GM21723 (cell line): ENCODE measurements at regions not wholly inside any gene's neighbourhood (a gene's known extent, or its start where the extent isn't known, plus 50 kb on each side); places are given as distances from the start of the nearest gene placed in this dataset.
"Not testable (repeated sequence)": the region's sequence is repeated elsewhere in the genome, so short reads cannot be mapped to it uniquely, and the experiment has no call there.

Source experiments
- ATAC-seq: cut with Tn5 transposase; IDR thresholded peaks from one replicate; pipeline ENCODE4 v1.9.1; 2021; ENCODE audit warnings: mild to moderate bottlenecking, moderate library complexity; ENCODE audit not compliant: unreplicated experiment

DNA sequence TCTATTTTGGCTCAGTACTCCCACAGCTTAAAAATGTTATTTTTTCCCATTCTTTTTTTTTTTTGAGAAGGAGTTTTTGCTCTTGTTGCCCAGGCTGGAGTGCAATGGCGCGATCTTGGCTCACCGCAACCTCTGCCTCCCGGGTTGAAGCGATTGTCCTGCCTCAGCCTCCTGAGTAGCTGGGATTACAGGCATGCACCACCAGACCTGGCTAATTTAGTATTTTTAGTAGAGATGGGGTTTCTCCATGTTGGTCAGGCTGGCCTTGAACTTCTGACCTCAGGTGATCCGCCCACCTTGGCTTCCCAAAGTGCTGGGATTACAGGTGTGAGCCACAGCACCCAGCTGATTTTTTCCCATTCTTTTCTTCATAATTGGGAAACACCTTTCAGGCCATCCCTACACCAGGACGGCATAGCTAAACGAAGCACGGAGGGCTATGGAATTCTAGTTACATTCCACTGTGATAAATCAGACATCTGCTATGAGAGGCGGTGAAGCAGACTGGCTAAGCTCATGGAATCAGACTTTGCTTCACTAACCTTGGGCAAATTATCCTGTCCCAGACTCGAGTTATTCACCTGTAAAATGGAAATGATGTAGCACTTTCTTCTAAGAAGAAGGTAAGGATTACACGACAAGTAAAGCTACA lies 68.7 kb upstream of the ZFAND5 start:
- not testable (repeated sequence) for ATAC-seq

DNA sequence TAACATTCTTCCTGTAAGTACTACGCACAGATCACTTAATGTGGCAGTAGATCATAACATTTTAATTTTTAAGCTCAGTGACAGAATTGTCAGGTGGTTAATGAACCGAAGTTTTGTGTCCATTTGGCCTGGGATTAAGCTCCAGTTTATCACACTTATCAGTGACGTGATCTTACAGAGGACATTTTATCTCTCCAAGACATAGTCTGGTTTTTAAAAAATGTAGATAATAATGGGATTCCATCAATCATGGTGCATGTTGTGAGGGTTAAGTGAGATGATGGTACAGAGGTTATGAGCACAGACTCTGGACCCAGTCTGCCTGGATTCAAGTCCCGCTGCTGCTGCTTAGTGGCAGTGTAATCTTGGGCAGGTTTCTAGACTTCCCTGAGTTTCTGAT lies 66.0 kb upstream of the ZFAND5 start:
- no peak for ATAC-seq

DNA sequence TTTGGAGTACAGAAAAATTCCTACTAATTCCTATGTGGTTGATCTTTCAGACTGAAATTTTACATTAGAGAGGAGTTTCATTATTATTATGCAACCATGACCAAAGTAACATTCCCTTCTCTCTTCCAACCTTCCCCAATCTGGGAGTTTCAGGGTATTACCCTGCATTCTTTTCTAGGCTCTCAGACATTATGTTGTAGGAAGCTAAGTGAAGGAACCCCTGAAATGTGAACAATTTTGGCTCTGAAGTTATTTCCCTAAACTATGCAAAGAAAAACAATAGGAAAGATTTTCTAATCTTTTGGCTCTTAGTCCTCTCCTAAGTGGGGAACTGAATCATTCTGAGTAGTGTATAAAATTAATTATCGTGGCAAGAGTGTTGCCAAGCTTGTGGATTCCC lies 63.3 kb upstream of the ZFAND5 start:
- no peak for ATAC-seq

DNA sequence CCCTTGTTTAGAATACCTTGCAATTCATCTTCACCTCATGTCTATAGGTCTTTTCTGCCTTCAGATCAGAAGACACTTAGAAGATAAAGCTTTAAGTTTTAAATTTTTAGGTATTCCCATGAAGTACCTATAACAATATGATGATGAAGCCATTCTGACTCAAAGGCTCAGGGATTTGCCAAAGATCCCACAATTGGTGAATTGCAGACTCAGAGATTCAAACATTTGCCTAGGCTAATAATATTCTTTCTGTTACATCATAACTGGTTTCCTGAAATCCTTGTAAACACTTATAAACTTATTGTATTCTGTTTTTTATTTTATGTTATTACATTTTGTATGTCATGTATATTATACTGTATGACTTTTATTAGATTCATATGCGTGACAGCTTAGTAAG lies 62.8 kb upstream of the ZFAND5 start:
- ATAC-seq, result no peak

DNA sequence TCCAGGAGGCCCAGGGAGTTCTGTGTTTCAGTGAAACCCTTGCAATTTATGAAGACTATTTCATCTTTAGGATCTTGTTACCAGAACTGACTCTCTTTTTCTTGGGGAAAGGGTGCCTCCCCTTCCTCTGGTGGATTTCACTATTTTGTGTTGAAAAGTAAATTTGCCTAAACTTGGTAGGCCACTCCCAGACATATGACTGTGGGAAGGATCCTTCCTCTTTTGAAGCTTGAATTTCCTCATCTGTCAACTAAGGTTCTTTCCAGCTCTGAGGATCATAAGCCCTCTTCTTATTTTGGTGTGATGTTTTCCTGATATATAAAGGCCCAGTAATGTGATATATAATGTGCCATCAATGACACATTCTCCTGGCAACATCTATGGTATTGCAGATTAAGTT lies 59.1 kb upstream of the ZFAND5 start:
- no peak for ATAC-seq

DNA sequence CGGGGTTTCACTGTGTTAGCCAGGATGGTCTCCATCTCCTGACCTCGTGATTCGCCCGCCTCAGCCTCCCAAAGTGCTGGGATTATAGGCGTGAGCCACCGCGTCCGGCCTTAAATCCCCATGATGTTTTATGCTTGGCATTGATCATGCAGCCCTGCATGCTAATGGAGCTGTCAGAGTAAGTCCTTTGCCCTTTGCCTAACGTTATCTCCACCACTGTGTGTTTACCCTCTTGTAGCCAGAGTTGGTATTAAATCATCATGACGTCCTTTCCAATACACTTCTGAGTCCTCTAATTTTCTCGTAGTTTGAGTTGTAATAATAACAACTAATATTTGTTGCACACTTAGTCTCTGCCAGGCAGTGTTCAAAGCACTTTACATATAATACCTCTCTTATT lies 57.2 kb upstream of the ZFAND5 start:
- ATAC-seq, result no peak

DNA sequence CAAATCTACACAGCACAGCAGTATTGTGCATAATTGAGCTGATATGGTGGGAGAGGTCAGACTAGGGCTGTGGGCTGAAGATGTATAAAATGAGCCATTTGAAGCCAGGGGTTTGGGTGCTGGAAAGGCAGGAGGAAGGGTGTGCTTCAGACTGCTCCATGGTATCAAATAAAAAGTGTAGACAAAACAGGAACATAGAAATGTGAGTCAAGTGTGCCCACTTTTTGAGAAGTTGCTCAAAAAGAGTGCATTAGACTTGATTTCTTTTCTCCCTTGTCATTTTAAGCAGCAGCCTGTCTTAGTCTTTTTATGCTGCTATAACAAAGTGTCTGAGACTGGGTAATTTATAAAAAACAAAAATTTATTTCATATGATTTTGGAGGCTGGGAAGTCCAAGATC lies 55.8 kb upstream of the ZFAND5 start:
- ATAC-seq, result no peak

DNA sequence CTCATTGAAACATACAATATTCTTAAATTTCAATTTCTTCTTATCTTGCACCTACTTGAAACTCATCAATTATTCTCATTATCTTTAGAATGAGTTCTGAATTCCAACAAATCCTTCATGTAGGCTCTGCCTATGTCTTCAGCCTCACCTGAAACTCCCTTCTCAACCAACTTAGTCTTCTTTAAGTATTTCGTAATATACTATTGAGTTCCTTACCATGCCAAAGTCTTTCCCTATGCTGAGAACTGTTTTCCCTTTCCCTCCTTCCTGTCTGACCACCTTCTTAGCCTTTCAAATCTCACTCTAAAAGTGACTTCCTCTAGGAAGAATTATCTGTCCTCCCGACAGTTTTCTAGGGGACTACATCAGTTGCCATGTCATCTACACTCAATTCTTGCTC lies 50.9 kb upstream of the ZFAND5 start:
- no peak for ATAC-seq

DNA sequence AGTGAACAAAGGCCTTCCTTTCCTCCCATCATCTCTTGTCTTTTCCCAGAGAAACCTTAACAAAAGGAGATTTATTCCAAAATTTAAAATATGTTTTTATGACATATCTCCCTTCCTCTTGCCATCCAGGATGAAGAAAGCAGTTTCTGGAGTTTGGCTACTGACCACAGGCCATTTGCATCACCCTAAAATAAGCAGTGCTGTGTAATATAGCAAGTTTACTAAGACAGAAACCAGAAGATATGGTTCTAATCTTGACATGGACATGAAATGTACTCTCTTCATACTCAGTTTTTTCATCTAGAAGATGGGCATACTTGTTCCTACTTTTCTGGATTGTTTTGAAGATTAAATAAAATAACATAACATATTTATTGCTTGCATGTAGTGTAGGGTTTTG lies 50.2 kb upstream of the ZFAND5 start:
- ATAC-seq, result peak; percentile 68
